GM12872 (cell line): ENCODE measurements at regions not wholly inside any gene's neighbourhood (a gene's known extent, or its start where the extent isn't known, plus 50 kb on each side); places are given as distances from the start of the nearest gene placed in this dataset.

Source experiments
- TF ChIP-seq, protein P1 (sequence below): IDR thresholded peaks from 3 replicates; pipeline ENCODE4 v1.5.1; 2011; ENCODE audit warnings: low read depth, mild to moderate bottlenecking, low read length, moderate library complexity; ENCODE audit not compliant: insufficient read depth

DNA sequence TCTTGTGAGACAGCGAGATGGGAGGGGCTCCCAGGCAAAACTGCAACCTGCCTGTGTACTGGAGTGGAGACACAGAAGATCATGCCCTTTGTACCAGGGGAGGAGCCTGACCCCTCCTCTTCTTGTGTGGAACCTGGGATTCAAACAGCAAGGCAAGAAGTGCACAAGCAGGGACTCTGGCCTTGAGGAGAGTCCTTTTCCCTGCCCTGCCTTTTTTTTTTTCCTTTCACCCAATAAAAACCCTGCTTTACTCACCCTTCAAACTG lies 251.8 kb upstream of the OPRM1 start:
- TF ChIP-seq, protein P1, sequence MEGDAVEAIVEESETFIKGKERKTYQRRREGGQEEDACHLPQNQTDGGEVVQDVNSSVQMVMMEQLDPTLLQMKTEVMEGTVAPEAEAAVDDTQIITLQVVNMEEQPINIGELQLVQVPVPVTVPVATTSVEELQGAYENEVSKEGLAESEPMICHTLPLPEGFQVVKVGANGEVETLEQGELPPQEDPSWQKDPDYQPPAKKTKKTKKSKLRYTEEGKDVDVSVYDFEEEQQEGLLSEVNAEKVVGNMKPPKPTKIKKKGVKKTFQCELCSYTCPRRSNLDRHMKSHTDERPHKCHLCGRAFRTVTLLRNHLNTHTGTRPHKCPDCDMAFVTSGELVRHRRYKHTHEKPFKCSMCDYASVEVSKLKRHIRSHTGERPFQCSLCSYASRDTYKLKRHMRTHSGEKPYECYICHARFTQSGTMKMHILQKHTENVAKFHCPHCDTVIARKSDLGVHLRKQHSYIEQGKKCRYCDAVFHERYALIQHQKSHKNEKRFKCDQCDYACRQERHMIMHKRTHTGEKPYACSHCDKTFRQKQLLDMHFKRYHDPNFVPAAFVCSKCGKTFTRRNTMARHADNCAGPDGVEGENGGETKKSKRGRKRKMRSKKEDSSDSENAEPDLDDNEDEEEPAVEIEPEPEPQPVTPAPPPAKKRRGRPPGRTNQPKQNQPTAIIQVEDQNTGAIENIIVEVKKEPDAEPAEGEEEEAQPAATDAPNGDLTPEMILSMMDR: no peak

DNA sequence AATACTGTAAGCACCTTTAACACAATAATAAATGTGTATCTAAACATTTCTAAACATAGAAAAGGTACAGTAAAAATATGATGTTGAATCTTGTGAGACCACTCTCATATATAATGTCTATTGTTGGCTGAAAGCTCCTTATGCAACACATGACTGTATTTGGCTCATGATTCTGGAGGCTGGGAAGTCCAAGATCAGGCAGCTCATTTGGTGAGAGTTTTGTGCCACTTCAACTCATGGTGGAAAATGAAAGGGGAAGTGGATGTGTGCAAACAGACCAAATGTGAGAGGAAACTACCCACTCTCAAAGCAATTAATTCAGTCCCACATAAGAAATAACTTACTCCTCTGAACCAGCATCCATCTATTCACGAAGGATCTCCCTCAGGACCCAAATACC lies 257.7 kb upstream of the OPRM1 start:
- TF ChIP-seq, protein P1: no peak

DNA sequence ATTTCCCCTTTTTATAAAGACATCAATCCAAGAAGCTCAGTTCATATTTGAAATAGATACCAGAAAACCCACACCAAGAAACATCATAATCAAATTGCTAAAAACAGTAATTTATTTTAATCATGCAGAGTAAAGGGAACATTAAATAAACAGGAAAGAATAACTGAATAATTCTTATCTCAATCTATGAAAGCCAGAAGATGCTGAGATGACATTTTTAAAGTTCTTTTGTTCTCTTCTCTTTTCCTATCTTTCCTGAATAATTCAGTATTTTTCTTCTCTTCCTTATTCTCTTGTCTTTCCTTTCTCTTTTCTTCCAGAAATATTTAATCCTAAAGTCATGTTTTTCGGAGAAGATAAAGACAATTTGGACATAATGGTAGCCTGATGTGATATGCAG lies 259.0 kb upstream of the OPRM1 start:
- TF ChIP-seq, protein P1: no peak

DNA sequence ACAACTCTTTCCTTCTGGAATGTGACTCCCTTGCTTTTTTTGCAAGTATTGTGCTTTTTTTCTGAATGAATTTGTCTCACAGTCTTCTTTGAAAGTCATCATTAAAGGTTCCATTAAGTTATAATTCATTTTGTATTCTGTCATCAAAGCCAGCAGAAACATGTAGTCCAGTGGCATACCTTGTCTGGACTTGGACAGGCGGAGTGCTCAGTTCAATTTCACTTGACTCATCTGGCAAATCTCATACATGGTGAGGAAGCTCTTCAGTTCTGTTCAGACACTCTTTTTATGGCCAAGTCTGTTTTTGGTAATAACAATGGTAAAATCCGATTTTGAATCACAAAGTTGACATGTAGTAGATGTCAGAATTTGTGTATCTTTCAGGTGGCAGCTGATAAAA lies 260.8 kb upstream of the OPRM1 start:
- TF ChIP-seq, protein P1: no peak

DNA sequence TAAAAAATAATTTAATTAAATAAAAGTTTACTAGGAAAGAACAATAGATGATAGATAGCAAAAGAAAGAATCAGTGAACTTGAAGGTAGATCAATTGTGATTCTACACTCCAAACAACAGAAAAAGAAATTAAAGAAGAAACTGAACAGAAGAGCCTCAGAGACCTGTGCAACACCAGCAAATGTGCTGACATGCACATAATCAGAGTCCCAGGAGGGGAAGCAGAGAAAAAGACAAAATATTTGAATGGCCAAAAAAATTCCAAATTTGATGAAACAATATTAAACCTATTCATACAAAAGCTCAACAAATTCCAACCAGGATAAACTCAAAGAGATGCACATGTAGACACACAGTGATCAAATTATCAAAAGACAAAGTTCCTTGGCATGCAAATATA lies 267.5 kb upstream of the OPRM1 start:
- TF ChIP-seq, protein P1: no peak

DNA sequence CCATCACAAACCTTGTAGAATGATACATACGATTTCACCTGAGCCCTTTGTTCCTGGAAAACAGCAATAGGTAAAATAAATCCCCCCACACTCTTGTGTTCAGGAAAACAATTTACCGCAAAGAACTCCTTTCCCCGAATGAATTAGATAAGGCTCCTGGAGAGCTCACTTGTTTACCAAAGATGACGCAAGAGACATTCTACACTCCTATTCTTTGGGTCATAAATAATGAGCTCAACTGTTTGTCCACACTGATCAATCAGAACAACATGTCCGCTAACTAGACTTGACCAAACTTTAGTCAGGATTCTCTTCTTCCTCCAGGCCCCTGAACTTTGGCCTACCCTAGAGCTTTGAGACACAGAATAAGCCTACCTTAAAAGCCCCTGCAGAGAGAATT lies 271.9 kb upstream of the OPRM1 start:
- TF ChIP-seq, protein P1: no peak

DNA sequence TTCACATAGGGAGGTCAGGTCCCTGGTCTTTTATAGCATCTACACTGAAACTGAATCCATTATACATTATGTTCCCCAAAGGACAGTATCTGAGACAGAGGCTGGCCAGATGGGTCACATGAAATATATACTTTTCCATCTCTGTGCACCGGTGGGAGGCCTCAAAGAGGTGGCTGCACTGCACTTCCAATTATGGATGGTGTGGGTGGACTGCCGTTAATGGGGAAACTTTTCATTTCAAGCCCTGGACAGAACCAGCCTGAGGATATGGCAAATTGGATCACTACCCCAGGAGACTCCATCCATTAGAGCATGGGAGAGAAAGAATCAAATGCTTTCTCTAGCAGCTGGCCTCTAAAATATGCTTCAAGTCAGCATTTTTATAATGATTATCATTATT lies 280.5 kb upstream of the OPRM1 start:
- TF ChIP-seq, protein P1: no peak

DNA sequence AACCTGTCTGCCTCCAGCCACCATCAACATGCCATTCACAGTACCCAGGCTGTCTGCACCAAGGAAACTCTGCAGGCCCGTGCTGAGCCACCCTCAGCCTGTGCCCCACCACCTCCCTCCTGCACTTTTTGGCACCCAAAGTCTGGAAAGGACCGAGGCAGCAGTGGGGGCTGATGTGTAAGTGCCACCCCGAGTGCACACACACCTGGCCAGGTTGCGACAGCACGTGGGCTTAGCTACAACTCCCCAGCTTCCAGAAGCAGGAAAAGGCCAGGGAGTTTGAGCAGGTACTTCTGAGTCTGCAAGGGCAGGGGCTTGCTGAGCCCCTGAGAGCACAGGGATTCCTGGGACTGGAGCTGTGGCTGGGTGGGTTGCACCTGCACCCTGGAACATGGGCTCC lies 303.3 kb upstream of the OPRM1 start:
- TF ChIP-seq, protein P1: no peak
